Naive thymus-derived CD8-positive, alpha-beta T cell (primary cell): ENCODE measurements at regions not wholly inside any gene's neighbourhood (a gene's known extent, or its start where the extent isn't known, plus 50 kb on each side); places are given as distances from the start of the nearest gene placed in this dataset.
"Not testable (repeated sequence)": the region's sequence is repeated elsewhere in the genome, so short reads cannot be mapped to it uniquely, and the experiment has no call there.

ENCODE experiments used
- ATAC-seq, 2 donors: fragments of 150-1000 bp; cut with Tn5 transposase in 1 of 2; sonication (Bioruptor Pico), chemical (Tn5 transposase) in 1 of 2; 1 replicate in 1 of 2; 2 replicates in 1 of 2; pipeline ENCODE4 v1.10.0; 2021; ENCODE audit warnings: mild to moderate bottlenecking in 2 of 2, moderate library complexity in 2 of 2
- POLR2A ChIA-PET: fragments of 350-600 bp; sonication (Branson Sonifier 250); formaldehyde crosslinking; loops from one replicate; lab custom pipeline; 2021; ENCODE audit warnings: antibody characterized with exemption; lab: Charles Lee
- DNase-seq, 10 donors: peaks; one replicate each; pipeline versions ENCODE4 v3.0.0 to v3.0.0-alpha.2; 2020 to 2022
- H3K27ac Mint-ChIP-seq, 10 donors: one replicate each; pipeline ENCODE4 v1.8.0; 2020 to 2022; ENCODE audit warnings: mild to moderate bottlenecking in 10 of 10, mixed read lengths in 10 of 10, moderate library complexity in 4 of 10, inconsistent platforms in 1 of 10
- H3K27me3 Mint-ChIP-seq, 5 donors: one replicate each; pipeline ENCODE4 v1.8.0; 2021 to 2022; ENCODE audit warnings: mixed read lengths in 5 of 5
- H3K36me3 Mint-ChIP-seq, 3 donors: one replicate each; pipeline ENCODE4 v1.8.0; 2020 to 2022; ENCODE audit warnings: mixed read lengths in 3 of 3, mild to moderate bottlenecking in 2 of 3, inconsistent platforms in 1 of 3
- H3K4me1 Mint-ChIP-seq, 4 donors: one replicate each; pipeline ENCODE4 v1.8.0; 2021 to 2022; ENCODE audit warnings: mixed read lengths in 4 of 4
- H3K4me3 Mint-ChIP-seq, 10 donors: one replicate each; pipeline ENCODE4 v1.8.0; 2020 to 2022; ENCODE audit warnings: mild to moderate bottlenecking in 10 of 10, mixed read lengths in 10 of 10, moderate library complexity in 6 of 10, inconsistent platforms in 1 of 10
- H3K9me3 Mint-ChIP-seq, 9 donors: one replicate each; pipeline ENCODE4 v1.8.0; 2020 to 2022; ENCODE audit warnings: mixed read lengths in 9 of 9, mild to moderate bottlenecking in 3 of 9, inconsistent platforms in 1 of 9, moderate library complexity in 1 of 9

GRCh38 chr5:6080930-6081726 lies 297.2 kb downstream of the MED10 start:
- ATAC-seq = no peak
- Mint-ChIP-seq H3K4me1 (no peaks in the 10 kb centered on the region), H3K27me3 (peaks cover 0 to 2% (median 0%) of the 10 kb centered on the region in 5 donors), H3K4me3 (no peak overlapping the region), H3K36me3 (no peaks in the 10 kb centered on the region), H3K27ac (no peak overlapping the region), H3K9me3 (no peaks in the 10 kb centered on the region)
- POLR2A ChIA-PET = no interaction called here
- DNase-seq = no peak

GRCh38 chr5:6080436-6080835 lies 297.9 kb downstream of the MED10 start:
- Mint-ChIP-seq H3K9me3 (no peaks in the 10 kb centered on the region), H3K27ac (no peak overlapping the region), H3K4me1 (no peaks in the 10 kb centered on the region), H3K36me3 (no peaks in the 10 kb centered on the region), H3K27me3 (peaks cover 0 to 9% (median 0%) of the 10 kb centered on the region in 5 donors), H3K4me3 (no peak overlapping the region)
- ATAC-seq (no peak), DNase-seq (no peak)
- POLR2A ChIA-PET = no interaction called here

- H3K27me3 Mint-ChIP-seq = peaks cover 0 to 25% (median 3%) of the 10 kb centered on the region in 5 donors
- H3K4me1 Mint-ChIP-seq = no peaks in the 10 kb centered on the region
- DNase-seq = no peak
- no peak overlapping the region for H3K4me3 Mint-ChIP-seq
- POLR2A ChIA-PET = no interaction called here
- peaks cover 0 to 10% (median 0%) of the 10 kb centered on the region in 9 donors for H3K9me3 Mint-ChIP-seq
- H3K36me3 Mint-ChIP-seq = no peaks in the 10 kb centered on the region
- no peak overlapping the region for H3K27ac Mint-ChIP-seq
- no peak for ATAC-seq
These were observed 299.5 kb downstream of the MED10 start for GRCh38 chr5:6078881-6079280.

GRCh38 chr5:6076341-6077239 lies 301.8 kb downstream of the MED10 start:
- H3K27me3 Mint-ChIP-seq = peaks cover 0 to 30% (median 3%) of the 10 kb centered on the region in 5 donors
- no peaks in the 10 kb centered on the region for H3K4me1 Mint-ChIP-seq
- ATAC-seq = no peak
- H3K27ac Mint-ChIP-seq = no peak overlapping the region
- no peaks in the 10 kb centered on the region for H3K36me3 Mint-ChIP-seq
- H3K4me3 Mint-ChIP-seq = no peak overlapping the region
- POLR2A ChIA-PET = no interaction called here
- peaks cover 0 to 13% (median 0%) of the 10 kb centered on the region in 9 donors for H3K9me3 Mint-ChIP-seq
- no peak for DNase-seq

DNA sequence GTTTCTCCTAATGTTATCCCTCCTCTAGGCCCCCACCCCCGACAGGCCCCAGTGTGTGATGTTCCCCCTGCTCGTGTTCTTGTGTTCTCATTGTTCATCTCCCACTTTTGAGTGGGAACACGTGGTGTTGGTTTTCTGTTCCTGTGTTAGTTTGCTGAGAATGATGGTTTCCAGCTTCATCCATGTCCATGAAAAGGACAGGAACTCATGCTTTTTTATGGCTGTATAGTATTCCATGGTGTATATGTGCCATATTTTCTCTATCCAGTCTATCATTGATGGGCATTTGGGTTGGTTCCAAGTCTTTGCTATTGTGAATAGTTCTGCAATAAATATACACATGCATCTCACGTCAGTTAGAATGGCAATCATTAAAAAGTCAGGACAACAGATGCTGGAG lies 305.9 kb downstream of the MED10 start:
- POLR2A ChIA-PET, H3K4me1 Mint-ChIP-seq, H3K27ac Mint-ChIP-seq, ATAC-seq, H3K36me3 Mint-ChIP-seq, DNase-seq, H3K4me3 Mint-ChIP-seq: not testable (repeated sequence)
- Mint-ChIP-seq H3K9me3 (peaks cover 0 to 13% (median 0%) of the 10 kb centered on the region in 9 donors), H3K27me3 (peaks cover 0 to 30% (median 6%) of the 10 kb centered on the region in 5 donors)

DNA sequence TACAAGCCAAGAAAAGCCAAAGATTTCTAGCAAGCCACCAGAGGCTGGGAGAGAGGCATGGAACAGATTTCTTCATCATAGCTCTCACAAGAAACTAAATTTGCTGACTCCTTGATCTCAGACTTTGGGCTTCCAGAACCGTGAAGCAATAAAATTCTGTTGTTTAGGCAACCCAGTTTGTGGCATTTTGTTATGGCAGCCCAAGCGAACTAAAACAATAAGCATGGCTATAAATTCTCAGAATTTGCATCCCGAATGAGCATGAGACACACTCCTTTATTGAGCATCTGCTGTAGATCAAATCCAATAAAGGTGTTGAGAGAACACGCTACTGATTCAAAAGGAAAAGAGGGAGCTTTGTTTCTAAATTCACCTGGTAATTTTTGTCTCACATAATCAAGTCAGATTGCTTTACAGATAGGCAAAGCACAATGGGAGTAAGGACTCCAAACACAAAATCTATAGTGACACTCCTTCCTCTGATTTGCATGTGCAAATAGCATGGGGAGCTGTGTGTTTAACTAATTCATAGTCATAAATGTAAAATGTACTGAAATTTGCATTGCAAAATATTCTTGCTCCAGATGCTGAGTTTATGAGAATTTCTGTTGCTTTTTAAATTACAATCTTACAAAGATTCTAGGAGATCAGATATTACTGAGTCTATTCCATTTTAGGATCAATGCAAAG lies 308.7 kb downstream of the MED10 start:
- no peaks in the 10 kb centered on the region for H3K36me3 Mint-ChIP-seq
- no peaks in the 10 kb centered on the region for H3K4me1 Mint-ChIP-seq
- POLR2A ChIA-PET = no interaction called here
- no peak for ATAC-seq
- DNase-seq = no peak
- peaks cover 0 to 10% (median 0%) of the 10 kb centered on the region in 9 donors for H3K9me3 Mint-ChIP-seq
- peaks cover 0 to 13% (median 7%) of the 10 kb centered on the region in 5 donors for H3K27me3 Mint-ChIP-seq
- H3K27ac Mint-ChIP-seq = no peak overlapping the region
- no peak overlapping the region for H3K4me3 Mint-ChIP-seq

GRCh38 chr5:6066016-6066415 lies 312.3 kb downstream of the MED10 start:
- DNase-seq (no peak), ATAC-seq (no peak)
- no peak overlapping the region for H3K4me3 Mint-ChIP-seq
- POLR2A ChIA-PET = no interaction called here
- no peaks in the 10 kb centered on the region for H3K36me3 Mint-ChIP-seq
- no peak overlapping the region for H3K27ac Mint-ChIP-seq
- H3K4me1 Mint-ChIP-seq = no peaks in the 10 kb centered on the region
- H3K9me3 Mint-ChIP-seq = peaks cover 0 to 2% (median 0%) of the 10 kb centered on the region in 9 donors
- peaks cover 0 to 16% (median 5%) of the 10 kb centered on the region in 5 donors for H3K27me3 Mint-ChIP-seq

- no peak overlapping the region for H3K27ac Mint-ChIP-seq
- peaks cover 0 to 16% (median 2%) of the 10 kb centered on the region in 5 donors for H3K27me3 Mint-ChIP-seq
- ATAC-seq = no peak
- DNase-seq = no peak
- H3K36me3 Mint-ChIP-seq = no peaks in the 10 kb centered on the region
- no peaks in the 10 kb centered on the region for H3K4me1 Mint-ChIP-seq
- POLR2A ChIA-PET = no interaction called here
- H3K4me3 Mint-ChIP-seq = no peak overlapping the region
- H3K9me3 Mint-ChIP-seq = peaks cover 0 to 2% (median 0%) of the 10 kb centered on the region in 9 donors
These were observed 319.1 kb downstream of the MED10 start for GRCh38 chr5:6059137-6059800.

GRCh38 chr5:6058055-6058715 lies 320.2 kb downstream of the MED10 start:
- no peaks in the 10 kb centered on the region for H3K36me3 Mint-ChIP-seq
- DNase-seq (no peak), ATAC-seq (no peak)
- H3K27me3 Mint-ChIP-seq = peaks cover 0 to 17% (median 2%) of the 10 kb centered on the region in 5 donors
- no peak overlapping the region for H3K27ac Mint-ChIP-seq
- H3K4me3 Mint-ChIP-seq = no peak overlapping the region
- H3K9me3 Mint-ChIP-seq = peaks cover 0 to 1% (median 0%) of the 10 kb centered on the region in 9 donors
- H3K4me1 Mint-ChIP-seq = no peaks in the 10 kb centered on the region
- POLR2A ChIA-PET = no interaction called here

DNA sequence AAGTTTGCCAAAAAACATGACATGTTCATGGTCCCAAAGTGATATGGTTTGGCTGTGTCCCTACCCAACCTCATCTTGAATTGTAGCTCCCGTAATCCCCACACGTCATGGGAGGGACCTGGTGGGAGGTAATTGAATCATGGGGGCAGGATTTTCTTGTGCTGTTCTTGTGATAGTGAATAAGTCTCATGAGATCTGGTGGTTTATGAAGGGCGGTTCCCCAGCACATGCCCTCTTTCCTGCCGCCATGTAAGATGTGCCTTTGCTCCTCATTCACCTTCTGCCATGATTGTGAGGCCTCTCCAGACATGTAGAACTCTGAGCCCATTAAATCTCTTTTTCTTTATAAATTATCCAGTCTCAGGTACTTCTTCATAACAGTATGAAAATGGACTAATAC lies 322.1 kb downstream of the MED10 start:
- no peaks in the 10 kb centered on the region for H3K36me3 Mint-ChIP-seq
- POLR2A ChIA-PET = no interaction called here
- H3K4me3 Mint-ChIP-seq = no peak overlapping the region
- peaks cover 0 to 3% (median 0%) of the 10 kb centered on the region in 9 donors for H3K9me3 Mint-ChIP-seq
- H3K27me3 Mint-ChIP-seq = peaks cover 0 to 13% (median 8%) of the 10 kb centered on the region in 5 donors
- ATAC-seq (no peak), DNase-seq (no peak)
- H3K4me1 Mint-ChIP-seq = no peaks in the 10 kb centered on the region
- no peak overlapping the region for H3K27ac Mint-ChIP-seq

DNA sequence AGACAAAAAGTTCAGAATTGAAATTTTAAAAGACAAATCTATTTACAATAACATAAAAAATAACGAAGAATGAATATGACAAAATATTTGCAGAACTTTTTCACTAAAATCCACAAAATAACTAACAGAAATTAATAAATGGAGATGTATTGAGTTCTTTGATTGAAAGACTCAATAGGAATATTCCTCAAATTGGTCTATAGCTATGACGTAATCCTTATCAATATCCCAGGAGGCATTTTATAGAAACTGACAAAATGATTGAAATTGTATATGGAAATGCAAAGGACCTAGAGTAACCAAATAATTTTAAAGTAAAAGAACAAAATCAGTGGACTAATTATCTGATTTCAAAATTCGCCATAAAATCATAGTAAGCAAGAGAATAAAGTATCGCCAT lies 328.7 kb downstream of the MED10 start:
- H3K27ac Mint-ChIP-seq = no peak overlapping the region
- POLR2A ChIA-PET = no interaction called here
- no peak overlapping the region for H3K4me3 Mint-ChIP-seq
- H3K36me3 Mint-ChIP-seq = no peaks in the 10 kb centered on the region
- DNase-seq (no peak), ATAC-seq (no peak)
- no peaks in the 10 kb centered on the region for H3K4me1 Mint-ChIP-seq
- H3K27me3 Mint-ChIP-seq = peaks cover 0 to 17% (median 10%) of the 10 kb centered on the region in 5 donors
- peaks cover 0 to 7% (median 0%) of the 10 kb centered on the region in 9 donors for H3K9me3 Mint-ChIP-seq

GRCh38 chr5:6048746-6049145 lies 329.6 kb downstream of the MED10 start:
- H3K4me3 Mint-ChIP-seq = no peak overlapping the region
- H3K36me3 Mint-ChIP-seq = no peaks in the 10 kb centered on the region
- H3K4me1 Mint-ChIP-seq = no peaks in the 10 kb centered on the region
- no peak for DNase-seq
- H3K27me3 Mint-ChIP-seq = peaks cover 0 to 27% (median 13%) of the 10 kb centered on the region in 5 donors
- H3K27ac Mint-ChIP-seq = no peak overlapping the region
- H3K9me3 Mint-ChIP-seq = peaks cover 0 to 7% (median 0%) of the 10 kb centered on the region in 9 donors
- ATAC-seq = no peak
- POLR2A ChIA-PET = no interaction called here
